ENCODE measurements at regions not wholly inside any gene's neighbourhood (a gene's known extent, or its start where the extent isn't known, plus 50 kb on each side); places are given as distances from the start of the nearest gene placed in this dataset.

- TF ChIP-seq CTCF (optimal IDR thresholded peaks at IDR 0.05 in 1 of 3, IDR thresholded peaks at IDR 0.05 in 1 of 3, conservative IDR thresholded peaks at IDR 0.05 in 1 of 3; ENCODE audit: extremely low read depth in 1 of 3, insufficient read depth in 2 of 3, low read length in 3 of 3), result no peak
- TF ChIP-seq EZH2 (IDR thresholded peaks at IDR 0.05; ENCODE audit: low read length), result no peak
Measured at GRCh38 chr1:14300991-14301703, 297.3 kb upstream of the KAZN start.
